ENCODE measurements at regions not wholly inside any gene's neighbourhood (a gene's known extent, or its start where the extent isn't known, plus 50 kb on each side); places are given as distances from the start of the nearest gene placed in this dataset.
A peak's percentile ranks its signal among the peaks of the same experiment; 100 is the strongest.
"Not testable (repeated sequence)": the region's sequence is repeated elsewhere in the genome, so short reads cannot be mapped to it uniquely, and the experiment has no call there.

GRCh38 chr6:57708061-57708460 is 390.6 kb downstream of the PRIM2 start:
- DNase-seq: not testable (repeated sequence)

GRCh38 chr6:57722546-57722945 is 405.1 kb downstream of the PRIM2 start:
- DNase-seq: not testable (repeated sequence)

DNA sequence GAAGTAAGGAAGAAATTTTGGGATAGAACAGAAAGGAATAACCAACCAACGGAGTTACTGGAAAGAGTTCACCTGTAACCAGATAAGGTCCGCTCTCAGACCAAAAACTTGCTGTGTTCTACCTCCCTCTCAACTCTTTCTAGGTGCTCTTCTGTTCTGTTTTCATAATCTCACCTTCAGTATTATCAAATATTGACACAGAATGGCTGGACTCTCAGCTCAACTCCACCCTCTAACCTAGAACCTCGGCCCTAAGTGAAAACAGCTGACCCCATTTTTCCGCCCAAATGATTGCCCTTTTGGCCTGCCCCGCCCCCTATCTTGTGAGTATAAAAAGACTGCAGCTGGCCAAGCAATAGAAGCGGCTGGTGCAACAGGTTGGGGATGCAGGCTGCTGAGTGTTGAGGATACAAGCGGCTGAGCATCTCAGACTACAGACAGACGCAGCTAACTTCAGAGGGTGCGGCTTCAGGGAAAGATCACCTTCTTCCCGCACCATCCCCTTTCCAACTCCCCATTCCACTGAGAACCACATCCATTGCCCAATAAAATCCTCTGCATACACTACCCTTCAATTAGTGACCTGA is 406.5 kb downstream of the PRIM2 start:
- DNase-seq: not testable (repeated sequence)

DNA sequence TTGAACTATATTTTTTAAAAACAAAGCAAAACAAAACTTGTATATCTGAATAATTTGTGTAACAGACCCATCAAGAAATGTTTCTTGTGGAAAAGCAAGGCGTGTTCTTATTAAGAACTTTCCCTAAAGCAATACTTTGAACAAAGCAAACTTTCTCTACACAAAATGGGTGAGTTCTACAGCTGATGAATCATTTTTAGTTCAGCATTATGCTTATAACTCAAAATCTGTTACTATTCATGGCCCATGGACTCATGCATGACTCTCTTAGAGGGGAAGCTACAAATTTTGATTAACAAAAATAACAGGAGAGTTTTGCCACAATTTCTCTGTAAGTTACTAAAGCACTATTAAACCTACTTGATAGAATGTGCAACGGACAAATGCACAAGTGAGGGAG is 412.0 kb downstream of the PRIM2 start:
- DNase-seq: not testable (repeated sequence)

DNA sequence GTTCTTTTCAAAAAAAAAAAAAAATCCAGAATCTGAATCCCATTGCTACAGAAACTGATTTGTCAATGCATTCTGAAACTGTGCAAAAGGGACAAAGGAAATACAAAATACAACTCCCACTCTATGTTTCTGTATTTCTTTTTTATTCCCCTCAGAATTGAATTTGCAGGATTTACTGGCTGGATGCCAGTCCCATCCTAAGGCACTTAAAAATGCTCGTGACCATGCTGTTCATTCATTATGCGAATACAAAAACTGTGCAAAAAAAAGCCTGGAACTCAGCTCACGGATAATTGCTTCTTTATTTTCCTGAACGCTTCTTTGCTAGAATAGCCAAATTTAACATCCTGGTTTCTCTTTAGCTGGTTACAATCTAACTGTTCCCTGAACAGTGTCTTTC is 413.3 kb downstream of the PRIM2 start:
- peak in 2 of 3 donors; percentile 0 to 1 for DNase-seq

DNA sequence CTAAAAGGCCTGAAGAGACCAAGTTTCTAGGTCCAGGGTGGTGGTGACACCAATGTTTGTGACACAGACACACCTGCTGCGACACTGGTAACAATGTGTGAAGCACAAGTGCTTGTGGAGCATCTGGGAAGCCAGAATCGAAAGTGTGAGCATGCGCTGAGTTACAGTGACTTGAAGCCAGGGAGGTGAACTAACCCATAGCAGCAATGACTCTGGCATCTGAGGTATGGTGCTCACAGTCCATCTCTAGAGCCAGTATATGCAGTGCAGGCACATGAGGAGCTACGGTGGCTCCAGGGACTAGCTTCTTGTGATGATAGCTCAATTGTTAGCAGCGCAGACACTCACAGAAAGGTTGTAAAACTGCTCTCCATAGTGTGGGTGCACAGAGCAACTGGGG is 430.3 kb downstream of the PRIM2 start:
- DNase-seq: not testable (repeated sequence)

GRCh38 chr6:57759850-57760249 is 442.4 kb downstream of the PRIM2 start:
- not testable (repeated sequence) for DNase-seq

GRCh38 chr6:57792720-57793397 is 475.4 kb downstream of the PRIM2 start:
- not testable (repeated sequence) for DNase-seq

- DNase-seq: not testable (repeated sequence)
Observed at GRCh38 chr6:57793398-57793762, 475.9 kb downstream of the PRIM2 start.

DNA sequence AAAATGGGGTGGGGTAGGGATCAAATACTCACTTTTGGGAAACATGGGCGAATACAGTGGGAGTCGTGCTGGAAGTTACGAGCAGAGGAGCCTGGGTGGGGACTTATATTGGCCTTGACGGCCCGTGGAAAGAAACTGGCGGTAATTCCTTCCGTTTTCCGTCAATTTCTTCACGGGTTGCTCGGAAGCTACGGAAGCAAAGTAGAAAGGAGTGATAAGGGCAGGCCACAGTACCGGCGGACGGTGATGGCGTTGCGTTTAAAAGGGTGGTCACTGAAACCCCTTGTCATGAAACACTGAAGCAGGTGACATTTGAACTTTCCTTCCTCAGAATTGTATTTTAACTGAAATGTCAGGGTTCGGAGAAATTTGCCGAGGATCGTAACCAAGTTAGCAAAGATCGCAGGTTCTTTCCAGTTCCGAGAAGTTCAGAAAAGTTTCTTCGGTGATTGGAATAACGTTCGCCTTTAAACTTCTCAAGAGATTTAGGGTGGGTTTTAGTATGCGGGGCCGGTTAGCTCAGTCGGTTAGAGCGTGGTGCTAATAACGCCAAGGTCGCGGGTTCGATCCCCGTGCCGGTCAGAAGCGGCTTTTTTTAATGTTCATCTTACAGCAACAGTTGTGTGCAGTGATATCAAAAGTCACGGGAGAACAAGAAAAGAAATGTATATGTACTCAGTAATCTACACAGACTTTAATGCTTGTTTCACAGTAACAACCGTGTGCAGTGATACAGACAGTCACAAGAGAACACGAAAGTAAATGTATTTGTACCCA is 482.5 kb downstream of the PRIM2 start:
- DNase-seq: peak in 2 of 3 donors; percentile 10 to 17

DNA sequence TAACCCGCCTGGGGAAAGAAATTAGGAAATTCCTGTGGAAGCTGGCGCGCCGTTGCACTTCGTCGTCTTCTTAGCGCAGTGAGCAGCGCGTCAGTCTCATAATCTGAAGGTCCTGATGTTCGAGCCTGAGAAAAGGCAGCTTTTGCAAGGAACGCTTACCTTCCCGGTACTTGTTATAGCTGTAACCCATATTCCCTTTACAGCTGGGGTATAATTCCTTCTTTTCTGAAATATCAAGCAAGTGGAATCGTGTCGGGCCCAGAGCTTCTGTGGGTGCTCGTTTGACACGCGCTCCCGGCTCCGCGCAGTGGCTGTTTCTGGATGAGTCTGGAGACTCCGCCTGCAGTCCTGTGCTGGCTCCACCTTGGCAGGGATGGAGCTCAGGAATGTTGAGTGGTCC is 491.2 kb downstream of the PRIM2 start:
- DNase-seq: not testable (repeated sequence)

DNA sequence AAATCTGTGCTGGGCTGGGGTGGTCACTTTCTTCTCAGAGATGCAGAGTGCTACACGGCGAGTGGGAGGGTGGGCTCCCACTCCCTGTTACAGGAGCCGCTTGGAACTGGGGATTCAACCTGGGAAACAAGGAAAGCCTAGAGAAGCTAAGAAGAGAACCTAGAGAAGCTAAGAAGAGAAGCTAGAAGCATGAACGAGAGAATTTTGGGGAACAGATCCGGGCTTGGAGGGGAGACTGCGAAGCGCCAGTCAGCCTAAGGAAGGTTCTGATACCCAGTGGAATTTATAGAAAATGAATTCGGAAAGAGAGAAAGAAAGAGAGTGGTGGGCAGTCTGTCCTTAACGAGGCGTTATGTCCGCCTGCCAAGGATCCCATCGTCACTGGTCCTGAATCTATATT is 492.0 kb downstream of the PRIM2 start:
- not testable (repeated sequence) for DNase-seq

DNA sequence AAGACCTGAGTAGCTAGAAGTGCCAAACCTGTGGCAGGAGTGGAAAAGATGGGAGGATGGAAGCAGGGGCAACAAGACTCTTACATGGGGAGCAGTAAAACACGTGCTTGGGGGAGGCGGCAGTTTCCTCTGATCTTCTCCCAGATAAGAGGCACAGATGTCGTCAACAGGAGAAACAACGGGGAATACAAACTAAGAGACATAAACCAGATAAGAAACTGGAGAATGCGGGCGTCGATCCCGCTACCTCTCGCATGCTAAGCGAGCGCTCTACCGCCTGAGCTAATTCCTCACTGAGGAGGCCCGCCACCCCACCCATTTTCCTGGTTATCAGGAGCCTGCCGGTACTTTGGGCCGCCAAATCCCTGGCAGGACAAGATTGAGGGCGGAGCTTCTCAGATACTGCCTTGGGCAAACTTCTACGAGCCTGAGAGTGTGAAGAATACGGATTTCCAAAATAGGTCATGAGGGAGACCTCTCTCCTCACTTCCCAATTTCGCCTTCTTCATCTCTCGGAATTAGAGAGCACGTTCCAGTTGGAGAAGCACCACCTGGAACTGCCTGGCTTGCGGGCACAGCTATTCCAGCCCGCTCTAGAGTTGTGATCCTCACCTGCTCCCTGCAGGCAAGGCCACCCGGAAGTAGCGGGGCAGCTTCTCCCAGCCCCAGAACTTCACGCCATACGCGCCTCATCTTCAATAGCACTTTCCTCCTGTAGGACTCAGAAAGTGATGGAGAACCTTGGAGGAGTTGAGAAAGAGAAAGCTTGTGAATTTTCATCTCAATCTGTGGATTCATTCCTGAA is 496.0 kb downstream of the PRIM2 start:
- not testable (repeated sequence) for DNase-seq

DNA sequence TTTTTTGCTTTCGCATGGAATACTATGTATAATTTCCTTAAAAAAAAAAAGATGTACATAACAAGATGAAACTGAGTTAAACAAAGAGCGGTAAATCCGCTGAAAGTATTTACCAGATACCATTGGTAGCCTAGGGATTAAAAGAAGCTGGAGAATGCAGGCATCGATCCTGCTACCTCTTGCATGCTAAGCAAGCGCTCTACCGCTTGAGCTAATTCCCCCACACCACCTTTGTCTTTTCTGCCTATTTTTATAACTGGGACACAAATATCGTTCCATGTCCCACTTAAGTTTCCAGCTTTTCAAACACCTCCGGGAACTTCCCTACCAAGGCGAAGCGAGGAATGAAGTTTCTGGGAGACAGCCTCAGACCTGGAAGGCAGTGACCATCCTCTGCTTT is 498.4 kb downstream of the PRIM2 start:
- DNase-seq: not testable (repeated sequence)

DNA sequence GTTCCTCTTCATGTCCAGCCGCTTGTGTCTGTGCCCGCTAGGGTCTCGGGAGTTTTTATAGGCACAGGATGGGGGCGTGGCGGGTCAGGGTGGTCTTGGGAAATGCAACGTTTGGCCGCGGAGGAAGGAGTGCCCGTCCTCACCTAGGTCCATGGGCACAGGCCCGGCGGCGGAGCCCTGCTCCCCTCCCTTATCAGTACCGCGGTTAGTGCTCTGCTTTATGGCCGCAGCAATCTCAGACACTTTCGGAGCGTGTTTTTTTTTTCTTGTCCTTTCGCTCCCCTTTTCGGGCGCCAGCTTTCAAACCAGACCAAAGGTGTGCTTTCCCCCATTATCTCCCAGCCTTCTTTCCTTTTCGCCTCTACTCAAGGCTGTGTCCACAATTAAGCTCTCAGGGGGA is 503.9 kb downstream of the PRIM2 start:
- DNase-seq: not testable (repeated sequence)

DNA sequence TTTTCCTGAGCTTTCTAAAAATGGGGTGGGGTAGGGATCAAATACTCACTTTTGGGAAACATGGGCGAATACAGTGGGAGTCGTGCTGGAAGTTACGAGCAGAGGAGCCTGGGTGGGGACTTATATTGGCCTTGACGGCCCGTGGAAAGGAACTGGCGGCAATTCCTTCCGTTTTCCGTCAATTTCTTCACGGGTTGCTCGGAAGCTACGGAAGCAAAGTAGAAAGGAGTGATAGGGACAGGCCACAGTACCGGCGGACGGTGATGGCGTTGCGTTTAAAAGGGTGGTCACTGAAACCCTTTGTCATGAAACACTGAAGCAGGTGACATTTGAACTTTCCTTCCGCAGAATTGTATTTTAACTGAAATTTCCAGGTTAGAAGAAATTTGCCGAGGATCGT is 505.0 kb downstream of the PRIM2 start:
- not testable (repeated sequence) for DNase-seq

GRCh38 chr6:57822896-57823358 is 505.5 kb downstream of the PRIM2 start:
- DNase-seq: peak in 1 of 3 donors; percentile 3

GRCh38 chr6:57837622-57838209 is 520.3 kb downstream of the PRIM2 start:
- DNase-seq: not testable (repeated sequence)

DNA sequence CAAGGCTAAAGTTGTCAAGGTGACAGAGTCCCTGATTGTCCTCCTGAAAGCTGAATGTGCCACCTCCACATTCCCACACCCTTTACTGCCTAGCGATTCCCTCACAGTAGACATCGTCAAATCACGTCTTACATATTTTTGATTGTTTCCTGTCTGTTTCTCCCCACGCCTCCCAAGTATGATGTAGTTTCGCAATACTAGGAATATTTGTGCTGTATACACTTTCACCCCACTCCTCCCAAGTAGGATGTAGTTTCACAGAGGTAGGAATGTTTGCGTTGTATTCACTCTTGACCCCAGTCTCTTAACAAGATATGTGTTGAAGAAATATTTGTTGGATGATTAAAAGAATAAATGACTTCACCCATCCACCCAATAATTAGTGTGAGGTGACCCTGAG is 524.1 kb downstream of the PRIM2 start:
- DNase-seq: not testable (repeated sequence)

- peak in 2 of 3 donors; percentile 9 to 23 for DNase-seq
Observed at GRCh38 chr6:57853745-57854407, 536.4 kb downstream of the PRIM2 start.

All from muscle of back (tissue), 3 donors.